ENCODE measurements at regions not wholly inside any gene's neighbourhood (a gene's known extent, or its start where the extent isn't known, plus 50 kb on each side); places are given as distances from the start of the nearest gene placed in this dataset.
"Not testable (repeated sequence)": the region's sequence is repeated elsewhere in the genome, so short reads cannot be mapped to it uniquely, and the experiment has no call there.

- no peak for DNase-seq (ENCODE audit: low read depth in 3 of 3)
Observed at GRCh38 chr22:48629631-48630432, 1197.8 kb downstream of the BRD1 start.

DNA sequence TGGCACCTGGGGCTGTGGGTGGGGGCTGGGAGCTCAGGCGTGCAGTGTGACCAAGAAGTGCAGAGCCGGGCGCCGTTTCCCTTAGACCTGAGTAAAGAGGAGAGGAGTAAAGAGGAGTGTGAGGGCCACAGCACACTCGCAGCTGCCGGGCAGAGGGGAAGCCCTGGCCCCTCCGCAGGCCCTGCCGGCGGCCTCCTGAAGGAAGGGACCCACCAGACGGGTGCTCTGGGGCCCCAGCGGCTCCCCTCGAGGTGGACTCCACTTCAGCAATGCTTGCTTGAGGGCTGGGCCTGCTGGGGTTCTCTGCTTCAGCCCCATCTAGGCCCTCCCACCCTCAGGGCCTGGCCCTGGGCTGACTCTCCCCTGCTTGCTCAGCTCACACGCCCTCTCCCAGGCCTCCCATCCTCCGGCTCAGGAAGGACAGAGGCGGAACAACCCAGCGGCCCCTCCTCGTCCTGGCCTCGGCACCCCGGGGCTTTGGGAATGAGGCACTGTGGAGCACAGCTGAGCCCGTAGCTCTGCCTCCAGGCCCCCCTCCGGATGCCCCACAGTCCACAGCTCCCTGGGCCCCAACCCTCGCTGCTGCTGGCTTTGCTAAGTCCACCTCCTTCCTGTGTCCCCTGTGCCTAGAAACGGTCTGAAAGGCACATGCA, 1198.7 kb downstream of the BRD1 start:
- no peak for DNase-seq (ENCODE audit: low read depth in 3 of 3)

GRCh38 chr22:48627966-48628365, 1199.7 kb downstream of the BRD1 start:
- DNase-seq (ENCODE audit: low read depth in 3 of 3), result no peak

DNA sequence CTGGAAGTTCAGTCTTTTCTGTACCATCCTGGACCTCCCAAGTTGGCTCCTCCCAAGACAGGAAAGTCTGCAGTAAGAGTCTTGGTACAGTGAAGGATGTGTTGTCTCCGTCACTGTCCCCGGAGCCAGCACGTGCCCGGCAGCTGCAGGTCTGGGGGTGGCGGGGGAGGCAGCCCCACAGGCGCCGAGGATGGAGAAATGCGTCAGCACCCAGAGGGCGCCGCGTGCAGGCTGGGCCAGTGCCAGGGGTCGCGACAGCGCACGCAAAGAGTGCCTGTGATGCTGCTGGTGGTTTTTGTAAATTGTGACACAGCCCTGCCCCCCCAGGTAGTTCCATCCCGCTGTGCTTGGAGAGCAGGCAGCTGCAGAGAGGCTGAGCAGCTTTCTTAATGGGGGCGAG, 1200.5 kb downstream of the BRD1 start:
- DNase-seq (ENCODE audit: low read depth in 3 of 3), result no peak

GRCh38 chr22:48624401-48624800, 1203.3 kb downstream of the BRD1 start:
- no peak for DNase-seq (ENCODE audit: low read depth in 3 of 3)

DNA sequence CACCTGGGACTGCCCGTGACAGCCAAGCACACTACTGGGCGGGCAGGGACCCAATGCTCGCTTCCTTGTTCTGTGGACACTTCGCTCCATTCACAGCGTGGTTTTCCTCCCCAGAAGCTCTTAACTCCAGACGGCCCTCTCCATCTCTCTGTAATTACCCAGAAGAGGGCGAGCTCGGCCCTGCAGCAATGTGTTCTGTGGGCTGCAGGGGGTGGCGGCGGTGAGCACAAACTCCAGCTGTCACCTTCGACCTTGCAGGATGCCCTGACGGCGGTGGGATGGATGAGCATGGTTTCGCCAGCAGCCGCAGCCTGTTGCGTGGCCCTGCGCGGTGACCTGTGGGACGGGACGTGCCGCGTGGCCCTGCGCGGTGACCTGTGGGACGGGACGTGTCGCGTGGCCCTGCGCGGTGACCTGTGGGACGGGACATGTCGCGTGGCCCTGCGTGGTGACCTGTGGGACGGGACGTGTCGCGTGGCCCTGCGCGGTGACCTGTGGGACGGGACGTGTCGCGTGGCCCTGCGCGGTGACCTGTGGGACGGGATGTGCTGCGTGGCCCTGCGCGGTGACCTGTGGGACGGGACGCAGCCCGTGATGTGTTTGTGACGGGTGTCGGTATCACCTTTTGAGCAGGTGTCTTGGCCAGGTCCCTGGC, 1204.7 kb downstream of the BRD1 start:
- DNase-seq (ENCODE audit: low read depth in 3 of 3), result no peak

DNA sequence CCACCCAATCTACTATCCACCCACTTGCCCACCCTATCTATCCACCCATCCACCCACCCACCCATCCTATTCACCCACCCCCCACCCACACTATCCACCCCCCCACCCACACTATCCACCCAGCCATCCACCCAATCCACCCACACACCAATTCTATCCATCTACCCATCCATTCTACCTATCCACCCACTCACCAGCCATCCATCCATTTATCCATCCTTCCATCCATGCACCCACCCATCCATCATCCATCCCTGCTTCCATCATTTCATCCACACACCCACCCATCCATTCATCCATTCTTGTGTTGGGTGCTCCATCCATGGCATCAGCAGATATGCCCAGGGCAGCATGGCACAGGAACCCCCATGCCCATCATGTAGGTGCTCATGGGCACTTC, 1206.6 kb downstream of the BRD1 start:
- DNase-seq (ENCODE audit: low read depth in 3 of 3), result no peak

- not testable (repeated sequence) for DNase-seq (ENCODE audit: low read depth in 3 of 3)
Observed at GRCh38 chr22:48620460-48620859, 1207.2 kb downstream of the BRD1 start.

DNA sequence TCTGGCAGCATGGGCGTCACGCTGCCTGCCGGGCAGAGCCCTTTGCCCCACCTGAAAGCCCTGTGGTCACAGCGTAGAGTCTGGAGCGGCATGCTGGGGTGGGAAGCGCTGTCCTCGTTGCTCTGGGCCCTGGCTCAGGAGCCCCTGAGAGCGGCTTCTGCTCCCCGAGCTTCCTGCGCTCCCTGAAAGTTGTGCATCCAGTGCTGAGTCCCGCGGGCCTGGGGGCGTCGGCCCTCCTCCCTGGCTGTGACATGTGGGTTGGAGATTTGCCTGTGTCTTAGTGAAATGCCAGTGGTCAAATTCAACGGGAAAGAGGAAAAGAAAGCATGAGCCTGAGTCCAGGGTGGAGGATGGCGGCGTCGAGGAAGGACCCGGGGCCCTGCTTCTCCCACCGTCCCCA, 1208.0 kb downstream of the BRD1 start:
- no peak for DNase-seq (ENCODE audit: low read depth in 3 of 3)

DNA sequence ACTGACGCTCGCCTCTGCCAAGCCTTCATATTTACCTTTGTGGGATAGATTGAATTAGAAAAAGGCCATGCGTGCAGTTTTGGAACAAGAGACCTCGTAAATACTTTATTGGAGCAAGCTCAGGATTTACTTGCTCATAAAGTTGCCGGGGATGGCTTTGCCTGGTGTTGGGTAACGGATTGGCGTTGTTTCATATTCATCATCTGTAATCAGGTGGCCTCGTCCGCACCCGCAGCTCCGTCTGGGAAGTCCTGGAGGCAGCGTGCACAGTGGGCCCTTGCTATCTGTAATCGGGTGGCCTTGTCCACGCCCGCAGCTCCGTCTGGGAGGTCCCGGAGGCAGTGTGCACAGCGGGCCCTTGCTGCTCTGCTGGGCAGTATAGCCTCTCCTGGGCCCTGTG, 1209.3 kb downstream of the BRD1 start:
- no peak for DNase-seq (ENCODE audit: low read depth in 3 of 3)

GRCh38 chr22:48616656-48617055, 1211.0 kb downstream of the BRD1 start:
- no peak for DNase-seq (ENCODE audit: low read depth in 3 of 3)

DNA sequence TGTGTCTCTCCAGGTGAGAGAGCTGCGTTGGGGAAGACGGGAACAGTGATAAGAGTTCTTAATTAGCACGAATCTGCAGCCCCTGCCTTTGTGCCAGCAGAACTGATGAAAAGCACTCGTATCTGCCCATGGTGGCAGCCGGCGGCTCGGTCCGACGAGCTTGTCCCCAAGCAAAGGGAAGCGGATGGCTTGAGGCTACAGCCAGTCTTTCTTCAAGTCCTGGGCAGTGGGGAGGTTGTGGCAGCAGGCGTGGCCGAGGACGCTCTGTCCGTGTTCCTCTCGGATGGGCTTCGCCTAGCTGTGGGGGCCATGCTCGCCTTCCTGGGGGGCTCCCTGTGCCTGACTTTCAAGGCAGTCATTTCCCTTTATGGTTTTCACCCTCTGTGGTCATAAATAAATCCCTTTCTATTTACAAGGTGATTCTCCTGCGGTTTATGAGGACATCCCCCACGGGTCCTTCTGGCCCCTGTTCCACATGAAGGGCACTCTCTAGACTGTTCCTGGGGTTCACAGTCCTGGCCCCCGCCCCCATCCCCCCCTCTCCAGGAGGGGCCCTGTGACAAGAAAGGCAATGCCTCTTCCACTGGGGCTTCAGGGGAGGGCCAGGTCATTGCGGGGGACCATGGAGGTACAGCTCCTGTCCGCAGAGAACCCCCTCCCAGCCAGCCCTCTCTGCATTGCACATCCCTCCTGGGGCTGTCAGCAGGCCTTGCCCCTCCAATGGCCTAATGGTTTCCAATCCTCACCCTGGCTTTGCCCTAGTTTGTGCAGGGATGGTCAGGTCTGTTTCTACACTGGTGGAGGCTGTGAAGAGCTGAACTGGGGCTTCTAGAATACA, 1212.3 kb downstream of the BRD1 start:
- no peak for DNase-seq (ENCODE audit: low read depth in 3 of 3)

GRCh38 chr22:48613566-48614200, 1214.0 kb downstream of the BRD1 start:
- DNase-seq (ENCODE audit: low read depth in 3 of 3), result no peak

DNA sequence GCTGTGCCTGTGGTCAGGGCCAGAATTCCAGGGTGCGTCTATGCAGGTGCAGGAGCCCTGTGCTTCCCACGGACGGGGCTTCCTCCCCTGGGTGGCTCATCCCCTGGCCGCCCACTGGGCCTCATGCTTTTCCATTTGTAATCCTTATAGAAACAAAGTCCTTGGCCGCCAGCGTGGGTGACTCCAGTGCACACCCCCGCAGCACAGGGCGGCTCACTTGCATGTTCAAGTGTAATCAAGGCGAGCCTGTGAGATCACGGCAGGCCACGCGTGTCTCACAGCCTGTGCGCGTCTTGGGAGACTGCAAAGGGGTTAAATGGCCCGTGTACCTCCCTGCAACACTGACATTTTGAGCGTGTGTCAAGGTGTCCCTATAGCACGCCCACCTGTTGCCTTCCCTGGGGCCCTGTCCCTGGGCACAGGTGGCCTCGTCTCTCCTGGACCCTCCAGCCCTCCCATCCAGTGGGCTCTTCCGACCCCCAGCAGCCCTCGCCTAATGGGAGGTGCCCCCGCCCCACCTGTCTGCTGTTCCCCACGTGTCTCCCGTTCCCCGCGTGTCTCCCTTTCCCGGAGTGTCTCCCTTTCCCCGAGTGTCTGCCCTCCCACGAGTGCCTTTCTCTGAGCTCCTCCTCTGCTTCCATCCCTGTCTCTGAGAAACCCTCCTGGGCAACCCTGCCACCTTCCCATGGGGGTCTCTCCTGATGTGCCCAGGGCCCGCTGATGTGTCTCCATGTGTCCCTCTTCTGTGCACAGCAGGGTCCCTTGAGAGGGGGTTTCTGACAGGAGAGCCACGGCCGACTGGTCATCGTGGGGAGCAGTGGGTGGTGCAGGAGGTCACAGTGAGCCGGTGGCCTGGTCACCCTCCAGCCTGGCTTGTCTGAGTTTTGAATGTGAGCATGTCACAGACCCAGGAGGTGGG, 1215.3 kb downstream of the BRD1 start:
- DNase-seq (ENCODE audit: low read depth in 3 of 3), result no peak

- no peak for DNase-seq (ENCODE audit: low read depth in 3 of 3)
Observed at GRCh38 chr22:48609279-48609865, 1218.3 kb downstream of the BRD1 start.

- no peak for DNase-seq (ENCODE audit: low read depth in 3 of 3)
Observed at GRCh38 chr22:48607901-48608662, 1219.6 kb downstream of the BRD1 start.

- DNase-seq (ENCODE audit: low read depth in 3 of 3), result no peak
Observed at GRCh38 chr22:48606684-48607307, 1220.9 kb downstream of the BRD1 start.

- DNase-seq (ENCODE audit: low read depth in 3 of 3), result no peak
Observed at GRCh38 chr22:48605856-48606481, 1221.7 kb downstream of the BRD1 start.
